ENCODE measurements at regions not wholly inside any gene's neighbourhood (a gene's known extent, or its start where the extent isn't known, plus 50 kb on each side); places are given as distances from the start of the nearest gene placed in this dataset.

GRCh38 chr9:11402621-11403020 lies 789.8 kb upstream of the PTPRD start:
- TF ChIP-seq POLR2AphosphoS5 (IDR thresholded peaks at IDR 0.05; ENCODE audit: low read depth, low read length) (no peak), SIN3A (IDR thresholded peaks at IDR 0.05; ENCODE audit: borderline replicate concordance, insufficient read depth, low read length) (no peak), REST (IDR thresholded peaks at IDR 0.05; ENCODE audit: insufficient read depth in 1 of 2, low read depth in 2 of 2, low read length in 2 of 2) (no peak), FOXP2 (optimal IDR thresholded peaks at IDR 0.05; ENCODE audit: borderline replicate concordance, extremely low read depth, extremely low read length, insufficient read depth) (no peak)

Data from PFSK-1 (cell line).